ENCODE measurements at regions not wholly inside any gene's neighbourhood (a gene's known extent, or its start where the extent isn't known, plus 50 kb on each side); places are given as distances from the start of the nearest gene placed in this dataset.
"Not testable (repeated sequence)": the region's sequence is repeated elsewhere in the genome, so short reads cannot be mapped to it uniquely, and the experiment has no call there.

DNA sequence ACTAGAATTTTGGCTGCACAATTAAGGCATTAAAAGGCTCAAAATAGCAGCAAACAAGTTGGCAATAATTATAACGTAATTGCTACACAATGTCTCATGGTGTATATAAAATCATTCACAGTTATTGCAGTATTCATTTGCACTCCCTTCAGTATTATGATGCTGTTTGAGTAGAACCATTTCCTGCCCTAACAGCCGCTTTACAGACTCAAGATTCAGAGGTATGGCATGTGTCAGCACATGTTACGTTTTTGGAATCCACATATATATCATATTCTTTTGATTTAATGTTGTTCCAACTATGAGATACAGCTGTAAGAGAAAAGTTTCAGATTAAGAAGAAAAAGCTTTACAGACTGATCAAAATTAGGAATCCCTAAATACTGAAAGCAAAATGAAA, 56.3 kb upstream of the NCKAP5 start:
- DNase-seq (ENCODE audit: low spot score), result no peak

- DNase-seq (ENCODE audit: low spot score), result no peak
Measured at GRCh38 chr2:133627741-133628140, 59.5 kb upstream of the NCKAP5 start.

DNA sequence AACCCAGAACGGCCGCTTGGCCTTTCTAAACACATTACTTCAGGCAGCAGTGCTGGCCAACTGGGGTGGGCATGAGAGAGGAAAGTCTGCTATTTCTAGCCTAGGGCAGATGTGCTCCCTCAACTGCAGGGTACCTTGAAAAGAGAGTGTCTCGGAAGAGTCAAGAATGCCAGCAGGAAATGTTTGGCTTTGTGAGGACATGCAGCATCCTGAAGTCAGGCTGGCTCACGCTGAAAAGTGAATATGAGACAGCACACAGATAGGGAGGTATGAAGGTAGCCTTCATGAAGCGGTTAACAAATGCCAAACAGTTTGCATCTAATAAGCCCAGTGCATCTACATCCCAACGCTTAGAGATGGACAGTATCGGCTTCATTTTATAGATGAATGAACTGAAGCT, 65.0 kb upstream of the NCKAP5 start:
- DNase-seq (ENCODE audit: low spot score), result no peak

GRCh38 chr2:133633881-133634409, 65.7 kb upstream of the NCKAP5 start:
- peak; percentile 76 for DNase-seq (ENCODE audit: low spot score)

GRCh38 chr2:133635131-133635530, 66.9 kb upstream of the NCKAP5 start:
- no peak for DNase-seq (ENCODE audit: low spot score)

DNA sequence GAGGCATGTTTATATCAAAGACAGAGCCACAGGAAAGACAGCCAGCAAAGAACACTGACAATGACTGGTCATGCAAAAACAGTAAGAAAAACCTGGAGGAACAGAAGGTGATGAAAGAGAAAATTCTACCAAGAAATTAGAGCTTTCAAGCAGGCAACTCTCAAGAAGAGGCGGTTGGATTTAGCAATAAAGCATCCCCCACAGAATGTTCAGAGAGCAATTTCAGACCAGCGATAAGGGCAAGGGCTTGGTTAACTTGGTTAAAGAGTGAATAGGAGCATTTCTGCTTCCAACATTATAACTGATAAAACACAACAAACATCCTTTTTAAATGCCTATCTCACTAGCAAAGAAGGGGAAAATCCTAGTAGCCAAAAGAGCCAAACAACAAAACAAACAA, 68.0 kb upstream of the NCKAP5 start:
- DNase-seq (ENCODE audit: low spot score), result no peak

GRCh38 chr2:133640103-133640502, 71.8 kb upstream of the NCKAP5 start:
- DNase-seq (ENCODE audit: low spot score), result no peak

GRCh38 chr2:133641497-133641896, 73.2 kb upstream of the NCKAP5 start:
- peak; percentile 11 for DNase-seq (ENCODE audit: low spot score)

- peak; percentile 9 for DNase-seq (ENCODE audit: low spot score)
Measured at GRCh38 chr2:133641942-133642725, 73.9 kb upstream of the NCKAP5 start.

DNA sequence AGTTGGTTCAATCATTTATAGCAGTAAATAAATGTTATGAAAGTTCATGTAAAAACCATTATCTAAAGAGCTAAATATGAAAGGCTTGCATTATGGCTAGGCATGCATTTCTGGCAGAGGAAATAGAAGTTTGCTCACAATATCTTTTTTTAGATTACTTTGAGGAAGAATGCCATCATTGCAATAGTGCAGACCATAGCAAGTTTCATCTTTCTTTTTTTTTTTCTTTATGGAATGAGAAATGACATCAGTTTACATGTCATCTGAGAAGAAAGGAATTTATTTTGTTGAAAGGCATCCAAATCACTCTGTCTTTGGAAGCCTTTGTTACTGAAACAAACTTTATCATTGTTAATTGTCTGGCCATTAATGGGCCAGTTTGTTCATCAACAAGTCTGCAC, 74.5 kb upstream of the NCKAP5 start:
- DNase-seq (ENCODE audit: low spot score), result peak; percentile 51

DNA sequence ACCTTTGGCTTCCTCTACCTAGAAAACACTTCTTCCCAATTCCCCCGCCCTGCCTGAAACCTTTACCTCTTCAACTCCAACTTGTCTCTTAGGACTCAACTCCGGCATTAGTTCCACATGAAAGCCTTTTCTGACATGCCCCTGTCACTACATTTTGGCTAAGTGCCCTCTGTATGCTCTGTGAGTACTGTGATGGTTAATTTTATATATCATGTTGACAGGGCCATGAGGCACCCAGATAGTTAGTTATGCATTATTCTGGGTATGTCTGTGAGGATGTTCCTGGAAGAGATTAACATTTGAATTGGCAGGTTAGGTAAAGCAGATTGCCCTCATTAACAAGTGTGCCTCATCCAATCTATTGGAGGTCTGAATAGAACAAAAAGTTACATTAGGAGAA, 75.6 kb upstream of the NCKAP5 start:
- DNase-seq (ENCODE audit: low spot score), result no peak

- no peak for DNase-seq (ENCODE audit: low spot score)
Measured at GRCh38 chr2:133644846-133645245, 76.6 kb upstream of the NCKAP5 start.

GRCh38 chr2:133647386-133647785, 79.1 kb upstream of the NCKAP5 start:
- not testable (repeated sequence) for DNase-seq (ENCODE audit: low spot score)

DNA sequence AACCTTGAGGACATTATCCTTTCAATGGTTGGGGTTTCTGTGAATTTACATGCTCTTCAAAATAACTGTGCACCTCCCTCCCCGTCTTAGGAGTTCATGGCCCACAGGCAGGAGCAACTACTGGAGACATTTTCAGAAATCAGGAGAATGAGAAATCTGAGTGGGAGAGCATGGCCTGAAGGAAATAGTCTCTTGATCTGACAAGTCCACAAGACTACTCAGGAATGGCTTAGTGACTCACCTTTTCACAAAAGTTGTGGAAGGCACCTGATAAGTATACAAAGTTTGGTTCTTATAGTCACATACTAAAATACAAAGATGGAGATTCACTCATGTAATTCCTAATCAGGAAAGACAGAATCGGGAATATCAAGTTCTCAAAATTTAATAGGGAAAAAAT, 83.6 kb upstream of the NCKAP5 start:
- no peak for DNase-seq (ENCODE audit: low spot score)

GRCh38 chr2:133652398-133652797, 84.1 kb upstream of the NCKAP5 start:
- DNase-seq (ENCODE audit: low spot score), result peak; percentile 53

- no peak for DNase-seq (ENCODE audit: low spot score)
Measured at GRCh38 chr2:133653056-133653455, 84.8 kb upstream of the NCKAP5 start.

GRCh38 chr2:133654949-133655348, 86.7 kb upstream of the NCKAP5 start:
- no peak for DNase-seq (ENCODE audit: low spot score)

DNA sequence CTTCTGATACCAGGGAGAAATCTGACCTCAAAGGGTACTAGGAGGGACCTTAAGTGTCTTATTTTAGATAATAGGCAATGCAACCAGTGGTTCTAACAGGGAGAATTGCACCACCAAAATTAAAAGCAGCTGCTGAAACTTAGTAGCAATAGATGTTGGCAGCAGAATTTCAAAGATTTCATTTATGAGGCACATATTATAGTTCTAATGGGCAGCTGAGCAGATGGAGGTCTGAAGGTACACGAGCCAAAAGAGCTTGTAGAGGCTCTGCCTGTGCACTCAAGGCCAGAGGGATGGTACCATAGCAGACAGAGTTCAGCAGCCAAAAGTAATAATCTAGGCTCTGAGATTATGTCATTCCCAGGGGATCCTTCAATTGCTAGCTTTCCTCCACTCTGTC, 87.3 kb upstream of the NCKAP5 start:
- DNase-seq (ENCODE audit: low spot score), result peak; percentile 17

DNA sequence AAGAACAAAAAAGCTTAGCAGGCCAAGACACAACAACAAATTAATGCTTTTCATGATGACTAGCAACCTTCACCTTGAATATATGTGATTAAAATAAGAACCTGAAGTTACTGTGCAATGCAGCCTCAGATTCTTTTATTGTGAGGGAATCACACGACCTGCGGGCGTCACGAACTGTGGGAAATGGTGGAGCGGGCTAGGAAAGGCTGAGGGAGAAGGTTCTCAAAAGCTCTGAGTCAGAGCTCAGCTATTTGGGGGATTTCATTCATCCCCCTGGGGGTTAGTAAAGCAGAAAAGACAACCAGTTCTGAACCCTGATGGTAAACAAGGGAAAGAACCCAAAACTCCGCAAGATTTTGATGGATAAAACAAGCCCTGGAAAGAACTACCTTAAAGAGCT, 89.3 kb upstream of the NCKAP5 start:
- DNase-seq (ENCODE audit: low spot score), result no peak

DNA sequence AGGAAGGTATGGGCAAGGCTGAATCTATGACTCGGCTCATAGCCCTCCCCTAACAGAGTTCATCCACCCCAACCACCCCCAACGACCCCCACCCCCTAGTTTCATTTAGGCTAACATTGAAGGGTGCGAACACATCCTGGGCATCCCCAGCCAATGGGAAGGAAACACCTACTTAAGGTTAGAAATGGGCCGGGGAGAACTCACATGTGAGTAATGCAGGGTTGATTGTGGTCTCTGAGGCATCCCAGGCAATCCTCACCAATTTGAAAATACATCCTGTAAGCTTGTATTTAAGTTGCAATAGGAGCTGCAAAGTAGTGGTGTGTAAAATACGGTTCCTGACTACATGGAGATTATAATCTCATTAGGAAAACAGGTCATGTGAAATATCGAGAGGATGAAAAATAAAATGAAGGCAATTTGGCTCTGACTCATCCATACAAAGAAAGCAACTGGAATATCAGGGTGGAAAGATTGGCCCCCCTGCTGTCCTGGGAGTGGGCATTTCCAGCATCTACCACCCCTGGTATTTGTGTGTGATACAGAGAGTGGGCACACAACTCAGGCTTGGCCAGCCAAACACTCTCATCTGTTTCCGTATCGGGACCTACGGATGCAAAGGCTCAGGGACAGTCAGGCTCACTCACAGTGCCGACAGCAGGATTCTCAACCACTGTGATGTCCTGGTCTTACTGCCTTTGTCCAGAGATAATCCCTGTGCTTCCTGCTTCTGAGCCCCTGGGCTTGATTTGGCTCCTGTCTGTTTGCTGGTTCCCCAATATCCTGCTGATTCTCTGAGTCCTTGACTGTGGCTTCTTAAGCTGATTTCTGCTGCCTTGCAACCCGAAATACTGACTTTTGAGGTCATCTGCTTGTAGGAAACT, 90.0 kb upstream of the NCKAP5 start:
- no peak for DNase-seq (ENCODE audit: low spot score)

- peak; percentile 40 for DNase-seq (ENCODE audit: low spot score)
Measured at GRCh38 chr2:133660510-133660909, 92.2 kb upstream of the NCKAP5 start.

DNA sequence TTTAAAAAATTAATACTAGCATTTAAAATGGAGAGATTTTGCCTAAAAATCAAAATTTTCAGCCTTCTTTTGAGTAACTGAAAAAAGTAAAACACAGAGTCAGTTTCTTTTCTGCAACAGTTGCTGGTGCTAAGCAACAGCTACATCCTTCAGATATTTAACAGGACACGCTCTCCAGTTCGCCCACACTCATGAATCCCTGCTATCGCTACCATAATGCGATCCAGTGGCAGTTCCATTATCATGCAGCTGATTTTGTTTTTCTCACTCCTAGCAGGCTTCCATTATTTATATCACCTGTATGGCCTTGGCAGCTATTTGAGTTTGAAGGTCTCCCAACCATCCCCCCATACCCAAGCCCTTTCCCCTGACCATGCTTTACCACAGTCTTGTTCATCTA, 93.1 kb upstream of the NCKAP5 start:
- DNase-seq (ENCODE audit: low spot score), result no peak

DNA sequence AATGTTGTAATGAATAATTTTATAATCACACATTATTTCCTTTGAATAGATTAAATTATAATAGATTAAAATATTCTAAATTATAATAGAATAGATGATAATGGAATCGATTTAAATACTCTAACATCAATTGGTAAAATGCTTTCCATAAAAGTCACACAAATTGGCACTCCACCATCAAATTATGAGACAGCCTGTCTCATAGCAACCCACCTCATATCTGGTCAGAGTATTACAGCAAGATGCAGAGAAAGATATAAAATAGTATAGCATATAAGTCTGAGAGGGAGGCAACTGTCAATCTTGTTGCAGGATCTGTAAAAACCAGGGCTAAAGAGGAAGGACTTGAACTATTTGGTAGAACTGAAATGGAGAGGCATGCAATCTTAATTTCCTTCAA, 98.4 kb upstream of the NCKAP5 start:
- DNase-seq (ENCODE audit: low spot score), result peak; percentile 2

All from GM03348 (cell line).